ENCODE measurements at regions not wholly inside any gene's neighbourhood (a gene's known extent, or its start where the extent isn't known, plus 50 kb on each side); places are given as distances from the start of the nearest gene placed in this dataset.

GRCh38 chr2:241994086-241994485, 124.6 kb downstream of the RTP5 start:
- TF ChIP-seq POLR2A (IDR thresholded peaks at IDR 0.05) (no peak), CTCF (IDR thresholded peaks at IDR 0.05) (no peak)

Measured in lower leg skin (tissue), 3 donors.